ENCODE measurements at regions not wholly inside any gene's neighbourhood (a gene's known extent, or its start where the extent isn't known, plus 50 kb on each side); places are given as distances from the start of the nearest gene placed in this dataset.

GRCh38 chr5:152932621-152933020 is 527.5 kb upstream of the NMUR2 start:
- no peaks in the 10 kb centered on the region for H3K27me3 Mint-ChIP-seq
- ChIA-PET CTCF (no interaction called here), POLR2A (no interaction called here)
- no peak overlapping the region for H3K27ac Mint-ChIP-seq
- no peak for TF ChIP-seq CTCF (IDR thresholded peaks at IDR 0.05)
- ATAC-seq (ENCODE audit: low read depth) = no peak
- no peak for DNase-seq
- no peak overlapping the region for H3K4me3 Mint-ChIP-seq
- intact Hi-C loops (cut with micrococcal nuclease) = no loop called here
- H3K36me3 Mint-ChIP-seq (ENCODE audit: low read depth) = no peaks in the 10 kb centered on the region
- no peaks in the 10 kb centered on the region for H3K4me1 Mint-ChIP-seq
- peaks cover 4% of the 10 kb centered on the region for H3K9me3 Mint-ChIP-seq

DNA sequence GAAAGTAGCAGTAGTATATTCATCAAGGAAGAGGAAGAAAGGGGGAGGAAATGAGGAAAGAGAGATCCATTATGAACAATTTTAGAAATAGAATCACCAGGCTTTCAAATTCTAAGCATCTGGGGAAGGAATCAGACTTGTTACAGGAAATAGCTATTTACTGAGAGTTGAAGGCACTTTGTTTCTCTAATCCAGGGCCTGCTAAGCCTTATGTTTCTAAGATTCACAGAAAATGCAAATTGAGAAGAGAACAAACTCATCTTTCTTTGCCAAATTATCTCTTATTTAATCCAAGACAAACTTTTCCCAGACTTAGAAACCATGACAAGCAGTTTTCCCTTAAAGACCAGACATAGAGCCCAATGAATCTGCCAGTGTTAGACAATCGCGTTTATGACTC is 528.0 kb upstream of the NMUR2 start:
- intact Hi-C loops (cut with micrococcal nuclease) = no loop called here
- ChIA-PET CTCF (no interaction called here), POLR2A (no interaction called here)
- ATAC-seq (ENCODE audit: low read depth) = no peak
- Mint-ChIP-seq H3K27me3 (no peaks in the 10 kb centered on the region), H3K4me1 (no peaks in the 10 kb centered on the region), H3K36me3 (ENCODE audit: low read depth) (no peaks in the 10 kb centered on the region), H3K27ac (no peak overlapping the region), H3K4me3 (no peak overlapping the region), H3K9me3 (peaks cover 8% of the 10 kb centered on the region)
- TF ChIP-seq CTCF (IDR thresholded peaks at IDR 0.05) = no peak
- DNase-seq = no peak

- DNase-seq (no peak), ATAC-seq (ENCODE audit: low read depth) (no peak)
- intact Hi-C loops (cut with micrococcal nuclease) = no loop called here
- no peak overlapping the region for H3K27ac Mint-ChIP-seq
- H3K27me3 Mint-ChIP-seq = no peaks in the 10 kb centered on the region
- no peaks in the 10 kb centered on the region for H3K36me3 Mint-ChIP-seq (ENCODE audit: low read depth)
- TF ChIP-seq CTCF (IDR thresholded peaks at IDR 0.05) = no peak
- POLR2A ChIA-PET = no interaction called here
- no peaks in the 10 kb centered on the region for H3K4me1 Mint-ChIP-seq
- H3K4me3 Mint-ChIP-seq = no peak overlapping the region
- H3K9me3 Mint-ChIP-seq = peaks cover 14% of the 10 kb centered on the region
- CTCF ChIA-PET = no interaction called here
Observed at GRCh38 chr5:152938630-152939029, 533.6 kb upstream of the NMUR2 start.

DNA sequence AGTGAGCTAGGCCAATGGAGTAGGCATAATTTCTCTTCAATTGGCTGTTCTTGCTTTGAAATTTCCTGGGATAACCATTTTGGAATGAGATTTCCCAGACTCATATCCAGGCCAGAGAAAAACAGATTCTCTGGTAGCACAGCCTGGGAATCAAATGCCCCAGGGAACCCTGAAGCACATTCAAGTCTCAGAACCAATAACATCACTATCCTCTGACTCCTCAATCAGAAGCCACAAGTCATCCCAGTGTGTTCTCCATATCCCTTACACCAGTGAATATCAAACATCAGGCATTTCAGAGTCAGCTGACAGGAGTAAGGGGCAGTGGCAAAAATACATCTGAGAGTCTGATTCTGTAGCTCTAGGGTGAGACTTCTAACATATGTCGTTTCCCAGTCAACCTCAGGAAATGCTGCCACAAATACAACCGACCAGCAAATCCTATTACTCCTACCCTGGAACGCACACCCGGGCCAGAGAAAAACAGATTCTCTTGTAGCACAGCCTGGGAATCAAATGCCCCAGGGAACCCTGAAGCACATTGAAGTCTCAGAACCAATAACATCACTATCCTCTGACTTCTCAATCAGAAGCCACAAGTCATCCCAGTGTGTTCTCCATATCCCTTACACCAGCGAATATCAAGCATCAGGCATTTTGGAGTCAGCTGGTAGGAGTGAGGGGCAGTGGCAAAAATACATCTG is 537.7 kb upstream of the NMUR2 start:
- Mint-ChIP-seq H3K36me3 (ENCODE audit: low read depth) (no peaks in the 10 kb centered on the region), H3K4me1 (no peaks in the 10 kb centered on the region), H3K27ac (no peak overlapping the region), H3K4me3 (no peak overlapping the region), H3K9me3 (peaks cover 14% of the 10 kb centered on the region), H3K27me3 (no peaks in the 10 kb centered on the region)
- intact Hi-C loops (cut with micrococcal nuclease) = no loop called here
- DNase-seq (no peak), ATAC-seq (ENCODE audit: low read depth) (no peak)
- CTCF ChIA-PET = no interaction called here
- no peak for TF ChIP-seq CTCF (IDR thresholded peaks at IDR 0.05)
- POLR2A ChIA-PET = no interaction called here

GRCh38 chr5:152953788-152954483 is 536.5 kb upstream of the GRIA1 start:
- H3K9me3 Mint-ChIP-seq = no peaks in the 10 kb centered on the region
- no peak overlapping the region for H3K4me3 Mint-ChIP-seq
- ChIA-PET POLR2A (no interaction called here), CTCF (no interaction called here)
- DNase-seq (no peak), ATAC-seq (ENCODE audit: low read depth) (no peak)
- no peaks in the 10 kb centered on the region for H3K4me1 Mint-ChIP-seq
- no peaks in the 10 kb centered on the region for H3K36me3 Mint-ChIP-seq (ENCODE audit: low read depth)
- no peaks in the 10 kb centered on the region for H3K27me3 Mint-ChIP-seq
- intact Hi-C loops (cut with micrococcal nuclease) = no loop called here
- H3K27ac Mint-ChIP-seq = no peak overlapping the region
- no peak for TF ChIP-seq CTCF (IDR thresholded peaks at IDR 0.05)

Measured in activated B cell treated with CpG ODN at 0.5 μM for 24 hours (primary cell).